ENCODE measurements at regions not wholly inside any gene's neighbourhood (a gene's known extent, or its start where the extent isn't known, plus 50 kb on each side); places are given as distances from the start of the nearest gene placed in this dataset.

GRCh38 chr5:165360366-165360765 lies 1854.9 kb downstream of the MAT2B start:
- TF ChIP-seq CTCF (IDR thresholded peaks at IDR 0.05; ENCODE audit: insufficient read depth, low read length, poor library complexity, severe bottlenecking) = no peak
- TF ChIP-seq EZH2phosphoT487 (conservative IDR thresholded peaks at IDR 0.05; ENCODE audit: low read length) = no peak

Measured in SU-DHL-6 (cell line).